ENCODE measurements at regions not wholly inside any gene's neighbourhood (a gene's known extent, or its start where the extent isn't known, plus 50 kb on each side); places are given as distances from the start of the nearest gene placed in this dataset.

GRCh38 chr21:17059936-17060335, 452.9 kb upstream of the CXADR start:
- no peak for TF ChIP-seq CTCF (IDR thresholded peaks at IDR 0.05; ENCODE audit: insufficient read depth, low read length, poor library complexity, severe bottlenecking)
- H3K27me3 ChIP-seq (ENCODE audit: control insufficient read depth, insufficient read depth, low read length) = no peaks in the 10 kb centered on the region
- H3K4me3 ChIP-seq (ENCODE audit: low read depth, low read length) = no peak overlapping the region
- H3K36me3 ChIP-seq (ENCODE audit: control insufficient read depth, insufficient read depth, low read length) = no peaks in the 10 kb centered on the region
- DNase-seq (ENCODE audit: low read depth) = no peak

- DNase-seq (ENCODE audit: low read depth) = no peak
- Histone ChIP-seq H3K36me3 (ENCODE audit: control insufficient read depth, insufficient read depth, low read length) (no peaks in the 10 kb centered on the region), H3K4me3 (ENCODE audit: low read depth, low read length) (no peak overlapping the region), H3K27me3 (ENCODE audit: control insufficient read depth, insufficient read depth, low read length) (no peaks in the 10 kb centered on the region)
- TF ChIP-seq CTCF (IDR thresholded peaks at IDR 0.05; ENCODE audit: insufficient read depth, low read length, poor library complexity, severe bottlenecking) = no peak
These were observed 446.8 kb upstream of the CXADR start for GRCh38 chr21:17066006-17066405.

- H3K36me3 ChIP-seq (ENCODE audit: control insufficient read depth, insufficient read depth, low read length) = no peaks in the 10 kb centered on the region
- H3K4me3 ChIP-seq (ENCODE audit: low read depth, low read length) = no peak overlapping the region
- H3K27me3 ChIP-seq (ENCODE audit: control insufficient read depth, insufficient read depth, low read length) = no peaks in the 10 kb centered on the region
- TF ChIP-seq CTCF (IDR thresholded peaks at IDR 0.05; ENCODE audit: insufficient read depth, low read length, poor library complexity, severe bottlenecking) = no peak
- DNase-seq (ENCODE audit: low read depth) = no peak
These were observed 441.8 kb upstream of the CXADR start for GRCh38 chr21:17071093-17071492.

GRCh38 chr21:17081193-17081592, 431.6 kb upstream of the CXADR start:
- H3K4me3 ChIP-seq (ENCODE audit: low read depth, low read length) = no peak overlapping the region
- no peak for TF ChIP-seq CTCF (IDR thresholded peaks at IDR 0.05; ENCODE audit: insufficient read depth, low read length, poor library complexity, severe bottlenecking)
- no peaks in the 10 kb centered on the region for H3K27me3 ChIP-seq (ENCODE audit: control insufficient read depth, insufficient read depth, low read length)
- no peak for DNase-seq (ENCODE audit: low read depth)
- H3K36me3 ChIP-seq (ENCODE audit: control insufficient read depth, insufficient read depth, low read length) = no peaks in the 10 kb centered on the region

- Histone ChIP-seq H3K27me3 (ENCODE audit: control insufficient read depth, insufficient read depth, low read length) (no peaks in the 10 kb centered on the region), H3K4me3 (ENCODE audit: low read depth, low read length) (no peak overlapping the region), H3K36me3 (ENCODE audit: control insufficient read depth, insufficient read depth, low read length) (no peaks in the 10 kb centered on the region)
- DNase-seq (ENCODE audit: low read depth) = no peak
- no peak for TF ChIP-seq CTCF (IDR thresholded peaks at IDR 0.05; ENCODE audit: insufficient read depth, low read length, poor library complexity, severe bottlenecking)
These were observed 429.9 kb upstream of the CXADR start for GRCh38 chr21:17082843-17083483.

GRCh38 chr21:17085707-17086106, 427.1 kb upstream of the CXADR start:
- Histone ChIP-seq H3K36me3 (ENCODE audit: control insufficient read depth, insufficient read depth, low read length) (no peaks in the 10 kb centered on the region), H3K27me3 (ENCODE audit: control insufficient read depth, insufficient read depth, low read length) (no peaks in the 10 kb centered on the region), H3K4me3 (ENCODE audit: low read depth, low read length) (no peak overlapping the region)
- no peak for TF ChIP-seq CTCF (IDR thresholded peaks at IDR 0.05; ENCODE audit: insufficient read depth, low read length, poor library complexity, severe bottlenecking)
- DNase-seq (ENCODE audit: low read depth) = no peak
